ENCODE measurements at regions not wholly inside any gene's neighbourhood (a gene's known extent, or its start where the extent isn't known, plus 50 kb on each side); places are given as distances from the start of the nearest gene placed in this dataset.

DNA sequence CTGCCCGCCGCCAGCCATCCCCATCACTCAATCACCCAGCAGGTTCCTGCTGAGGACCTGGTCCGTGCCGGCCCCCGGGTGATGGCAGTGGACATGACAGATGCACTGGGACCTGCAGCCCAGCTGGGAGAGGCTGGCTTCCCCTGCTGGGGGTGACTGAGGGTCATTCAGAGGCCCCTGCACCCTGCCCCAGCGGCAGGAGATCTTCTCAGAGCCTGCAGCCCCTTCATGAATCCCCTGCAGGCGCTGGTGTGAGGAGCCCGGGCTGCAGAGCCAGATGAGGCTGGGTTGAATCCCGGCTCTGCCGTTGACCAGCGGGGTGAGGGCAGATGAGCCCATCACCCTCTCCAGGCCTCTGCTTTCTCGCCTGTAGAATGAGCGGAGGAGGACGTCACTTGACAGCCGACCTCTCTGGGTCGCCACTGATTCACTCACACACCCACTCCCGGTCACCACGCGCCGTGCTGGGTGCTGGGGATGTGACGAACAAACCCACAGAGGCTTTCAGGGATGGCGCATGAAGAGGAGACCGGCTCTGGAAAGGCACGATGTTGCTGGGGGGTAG lies 95.2 kb upstream of the CIBAR2 start:
- no peak for TF ChIP-seq CTCF (IDR thresholded peaks at IDR 0.05)
- no peak for TF ChIP-seq POLR2AphosphoS5 (IDR thresholded peaks at IDR 0.05)
- no peak for TF ChIP-seq POLR2A (IDR thresholded peaks at IDR 0.05)
- no peak for TF ChIP-seq EP300 (IDR thresholded peaks at IDR 0.05)
